ENCODE measurements at regions not wholly inside any gene's neighbourhood (a gene's known extent, or its start where the extent isn't known, plus 50 kb on each side); places are given as distances from the start of the nearest gene placed in this dataset.

- TF ChIP-seq RAD21 (IDR thresholded peaks at IDR 0.05) (no peak), CTCF (IDR thresholded peaks at IDR 0.05; ENCODE audit: low read depth, low read length, missing input control) (no peak), ATF3 (IDR thresholded peaks at IDR 0.05) (no peak), RXRA (IDR thresholded peaks at IDR 0.05) (no peak), TAF1 (conservative IDR thresholded peaks at IDR 0.05) (no peak), JUND (IDR thresholded peaks at IDR 0.05) (no peak), SP1 (IDR thresholded peaks at IDR 0.05) (no peak), GABPA (IDR thresholded peaks at IDR 0.05 in 1 of 2, conservative IDR thresholded peaks at IDR 0.05 in 1 of 2) (no peak), HNF4G (IDR thresholded peaks at IDR 0.05) (no peak), REST (IDR thresholded peaks at IDR 0.05) (no peak), MAX (IDR thresholded peaks at IDR 0.05) (no peak)
Measured at GRCh38 chr10:8137726-8138125, 83.2 kb downstream of the GATA3 start.
